ENCODE measurements at regions not wholly inside any gene's neighbourhood (a gene's known extent, or its start where the extent isn't known, plus 50 kb on each side); places are given as distances from the start of the nearest gene placed in this dataset.

DNA sequence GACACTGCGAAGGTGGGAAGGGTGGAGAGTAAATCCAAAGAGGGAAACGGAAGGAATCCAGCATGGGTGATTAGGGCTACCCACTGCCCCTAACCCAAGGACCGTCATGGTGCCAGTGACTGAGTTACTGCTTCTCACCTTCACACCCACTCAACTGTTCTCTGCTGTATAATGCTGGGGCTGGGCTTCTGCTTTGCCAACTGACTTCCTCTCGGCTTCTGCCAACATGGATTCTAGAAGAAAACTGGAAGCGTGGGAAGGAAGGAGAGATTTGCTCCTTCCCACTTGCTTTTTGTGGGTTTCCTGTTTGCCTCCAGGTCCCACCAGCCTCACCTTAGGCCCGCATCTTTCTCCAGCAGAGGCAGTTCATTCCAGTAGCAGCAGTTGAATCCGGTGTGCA lies 153.5 kb upstream of the RAI14 start:
- TF ChIP-seq POLR2A (IDR thresholded peaks at IDR 0.05; ENCODE audit: low read depth, low read length): no peak
- no peak for TF ChIP-seq TAF1 (IDR thresholded peaks at IDR 0.05; ENCODE audit: low read depth, low read length)
- no peak for TF ChIP-seq SPI1 (IDR thresholded peaks at IDR 0.05; ENCODE audit: low read depth, low read length)
- no peak for TF ChIP-seq POLR2AphosphoS5 (IDR thresholded peaks at IDR 0.05; ENCODE audit: low read depth, low read length)
- TF ChIP-seq POU2F2 (IDR thresholded peaks at IDR 0.05; ENCODE audit: low read depth, low read length): no peak
- TF ChIP-seq PAX5 (IDR thresholded peaks at IDR 0.05; ENCODE audit: insufficient read depth, low read length, severe bottlenecking): no peak

Data from GM12891 (cell line).